HT1080 (cell line): ENCODE measurements at regions not wholly inside any gene's neighbourhood (a gene's known extent, or its start where the extent isn't known, plus 50 kb on each side); places are given as distances from the start of the nearest gene placed in this dataset.

Experiments used
- DNase-seq: peaks from one replicate; pipeline ENCODE4 v3.0.0-alpha.2; 2015; ENCODE audit warnings: low read depth

DNA sequence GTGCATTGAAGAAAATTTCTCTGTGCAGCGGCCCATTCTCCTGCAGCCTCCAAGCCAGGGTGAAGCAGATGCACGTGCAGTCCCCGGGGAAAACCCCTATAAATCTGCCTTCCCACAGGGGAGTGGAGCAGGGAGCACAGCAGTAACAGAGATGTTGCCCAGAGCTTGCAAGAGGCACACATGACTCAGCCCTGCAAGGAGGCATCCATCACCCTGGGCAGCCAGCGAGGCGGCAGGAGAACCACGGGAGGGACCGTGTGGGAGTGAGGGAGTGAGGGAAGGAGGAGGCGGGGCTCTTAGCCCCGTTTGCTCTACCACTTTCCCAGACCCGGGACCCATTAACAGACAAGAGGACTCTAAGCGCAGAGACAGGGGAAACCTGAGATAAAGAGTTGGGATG is 96.2 kb upstream of the ARAP3 start:
- DNase-seq: peak; percentile 65

DNA sequence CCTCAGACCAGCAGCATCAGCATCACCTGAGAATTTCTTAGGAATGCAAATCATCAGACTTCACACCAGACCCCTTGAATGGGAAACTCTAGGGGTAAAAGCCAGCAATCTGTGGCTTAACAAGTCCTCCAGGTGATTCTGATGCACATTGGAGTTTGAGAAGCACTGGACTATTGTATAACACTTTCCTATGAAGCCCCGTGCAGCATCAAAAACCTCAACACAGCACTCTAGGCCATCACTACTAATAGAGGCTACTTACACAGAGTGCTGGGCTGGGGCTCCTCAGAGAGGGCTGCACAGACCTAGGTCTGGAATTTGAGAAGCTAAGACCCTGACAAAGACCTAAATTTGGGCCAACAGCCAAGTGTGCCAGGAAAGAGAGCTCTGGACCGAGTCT is 95.7 kb upstream of the ARAP3 start:
- no peak for DNase-seq

DNA sequence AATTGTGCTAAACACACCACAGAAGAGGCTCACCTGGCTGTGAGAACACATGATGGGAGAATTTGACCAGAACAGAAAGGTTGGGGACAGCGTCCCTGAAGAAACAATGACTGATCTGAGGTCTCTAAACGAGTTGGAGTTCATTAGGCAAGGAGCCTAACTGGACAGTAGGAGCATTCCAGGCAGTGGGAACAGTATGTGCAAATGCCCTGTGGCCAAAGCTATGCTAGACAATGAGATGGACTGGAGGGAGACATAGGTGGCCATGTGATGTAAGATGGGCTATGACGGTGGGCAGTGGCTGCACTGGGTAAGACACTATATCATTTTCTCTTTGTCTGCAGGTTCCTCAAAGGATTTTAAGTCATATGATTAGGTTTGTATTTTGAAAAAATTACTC is 95.1 kb upstream of the ARAP3 start:
- DNase-seq: no peak

DNA sequence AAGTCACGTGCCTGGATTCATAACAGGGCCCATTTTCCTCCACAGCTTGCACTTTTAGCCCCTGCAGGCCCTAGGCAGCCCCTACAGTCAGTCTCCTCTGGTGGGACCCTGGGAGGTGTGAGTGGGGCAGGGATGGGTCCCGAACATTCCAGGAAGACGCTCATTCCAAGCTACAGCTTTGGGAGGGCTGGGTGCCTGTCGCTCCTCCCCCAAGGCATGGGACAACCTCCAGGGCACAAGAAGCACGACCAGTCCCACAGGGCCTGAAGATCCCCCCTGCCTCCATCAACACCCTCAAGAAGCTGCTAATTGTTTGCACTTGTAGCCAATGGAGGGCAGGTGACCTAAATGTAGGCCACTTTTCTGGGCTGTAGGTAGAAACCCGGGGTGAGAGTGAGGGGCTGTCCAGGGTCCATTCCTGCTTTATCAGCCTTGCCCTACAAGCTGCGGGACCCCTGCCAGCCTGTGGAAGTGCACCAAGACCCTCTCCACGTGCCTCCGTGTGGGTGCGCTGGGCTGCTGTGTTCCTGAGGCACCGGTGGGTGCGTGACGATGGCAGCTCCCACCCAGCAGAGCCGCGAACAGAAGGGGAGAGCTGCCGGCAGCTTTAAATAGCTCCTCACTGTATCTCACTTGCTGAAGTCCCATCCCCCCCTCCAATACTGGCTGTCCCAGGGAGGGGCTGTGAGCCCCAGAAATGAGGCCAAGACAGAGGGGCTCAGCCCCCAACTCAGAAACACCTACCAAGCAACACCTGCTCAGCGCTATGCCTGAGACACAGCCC is 91.9 kb upstream of the ARAP3 start:
- no peak for DNase-seq

DNA sequence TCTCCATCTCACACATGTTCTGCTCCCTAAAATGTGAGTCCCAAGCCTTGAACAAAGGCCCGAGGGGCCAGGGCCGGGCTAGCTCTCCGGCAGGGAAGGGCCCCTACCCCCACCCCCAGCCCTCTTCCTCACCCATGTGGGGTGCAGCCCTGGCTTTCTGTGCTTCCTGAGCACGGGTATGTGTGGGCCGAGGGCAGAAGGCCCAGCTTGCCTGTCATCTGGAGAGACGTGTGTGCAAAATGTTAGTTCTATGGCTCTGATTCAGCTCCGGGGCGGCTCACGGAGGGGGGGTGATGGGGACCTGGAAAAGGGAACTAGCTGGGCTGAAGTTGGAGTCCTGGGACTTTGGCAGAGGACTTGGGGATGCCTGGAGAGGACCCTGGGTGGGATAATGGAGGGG is 90.3 kb upstream of the ARAP3 start:
- no peak for DNase-seq

DNA sequence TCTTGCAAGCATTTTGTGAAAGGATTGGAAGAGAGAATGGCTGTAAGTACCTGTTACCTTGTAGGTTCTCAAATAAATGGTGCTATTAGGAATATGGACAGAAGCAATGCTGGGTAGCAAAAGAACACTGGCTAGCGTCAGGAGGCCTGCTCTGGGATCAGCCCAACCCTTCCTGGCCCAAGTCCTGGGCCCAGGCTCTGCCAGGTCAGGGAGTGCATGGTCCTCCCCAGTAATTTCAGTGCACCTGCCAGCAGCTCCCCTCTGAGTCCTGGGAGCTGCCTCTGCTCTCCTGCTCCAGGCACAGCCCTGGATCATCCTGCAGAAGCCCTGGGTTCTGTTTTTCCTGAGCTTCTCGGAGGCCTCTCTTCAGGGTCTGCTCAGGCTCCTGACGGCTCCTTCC is 89.5 kb upstream of the ARAP3 start:
- DNase-seq: no peak

DNA sequence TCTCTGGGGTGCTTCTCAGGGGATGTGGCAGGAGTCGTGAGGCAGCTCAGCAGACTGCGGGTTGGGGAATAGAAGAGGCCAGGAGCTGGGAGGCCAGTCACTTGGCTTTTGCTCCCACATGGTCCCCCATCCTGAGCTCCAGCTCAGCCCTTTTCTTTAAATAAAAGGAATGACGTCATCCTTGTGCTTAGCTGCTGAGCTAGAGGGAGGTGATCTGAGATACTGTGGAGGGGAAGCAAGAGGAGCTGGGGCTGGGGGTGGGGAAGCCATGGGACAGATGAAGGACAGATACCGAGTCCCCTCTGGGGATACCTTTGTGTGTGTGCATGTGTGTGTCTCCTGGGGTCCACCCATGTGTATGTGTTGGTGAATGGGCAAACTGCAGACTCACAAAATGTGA is 89.0 kb upstream of the ARAP3 start:
- DNase-seq: peak; percentile 17

DNA sequence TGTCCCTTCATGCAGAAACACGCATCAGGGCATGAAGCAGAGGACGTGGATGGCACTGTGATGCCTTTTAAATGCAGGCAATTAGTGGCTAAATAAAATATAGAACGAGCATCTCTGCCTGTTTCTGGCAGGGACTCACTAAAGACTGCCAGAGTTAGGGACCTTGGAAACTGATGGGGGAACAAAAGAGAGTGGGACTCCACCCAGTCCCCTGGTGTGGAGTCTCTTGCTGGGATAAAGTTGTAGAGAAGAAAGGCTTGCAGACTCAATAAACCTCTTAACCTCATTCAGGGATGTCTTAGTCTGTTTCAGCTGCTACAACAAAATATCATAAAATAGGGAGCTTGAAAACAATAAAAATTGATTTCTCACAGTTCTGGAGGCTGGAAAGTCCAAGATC is 87.6 kb upstream of the ARAP3 start:
- no peak for DNase-seq

DNA sequence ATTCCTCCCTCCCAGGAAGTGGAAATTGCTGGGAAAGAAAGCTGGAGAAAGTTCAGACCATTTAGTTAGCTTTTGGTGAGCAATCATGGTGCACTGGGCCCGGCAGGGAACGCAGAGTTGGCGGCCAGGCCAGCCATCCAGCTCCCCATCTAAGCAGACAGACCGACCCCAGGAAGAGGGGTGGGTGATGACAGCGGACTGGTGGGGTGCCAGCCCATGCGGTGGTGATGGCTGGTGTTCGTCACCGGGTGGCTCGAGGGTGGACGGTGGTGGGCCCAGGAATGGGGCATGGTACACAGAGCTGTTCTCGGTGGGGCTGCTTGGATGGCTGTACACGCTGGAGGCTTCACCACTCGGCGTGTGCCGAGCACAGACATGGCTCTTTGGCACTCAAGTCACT is 85.6 kb upstream of the ARAP3 start:
- no peak for DNase-seq

DNA sequence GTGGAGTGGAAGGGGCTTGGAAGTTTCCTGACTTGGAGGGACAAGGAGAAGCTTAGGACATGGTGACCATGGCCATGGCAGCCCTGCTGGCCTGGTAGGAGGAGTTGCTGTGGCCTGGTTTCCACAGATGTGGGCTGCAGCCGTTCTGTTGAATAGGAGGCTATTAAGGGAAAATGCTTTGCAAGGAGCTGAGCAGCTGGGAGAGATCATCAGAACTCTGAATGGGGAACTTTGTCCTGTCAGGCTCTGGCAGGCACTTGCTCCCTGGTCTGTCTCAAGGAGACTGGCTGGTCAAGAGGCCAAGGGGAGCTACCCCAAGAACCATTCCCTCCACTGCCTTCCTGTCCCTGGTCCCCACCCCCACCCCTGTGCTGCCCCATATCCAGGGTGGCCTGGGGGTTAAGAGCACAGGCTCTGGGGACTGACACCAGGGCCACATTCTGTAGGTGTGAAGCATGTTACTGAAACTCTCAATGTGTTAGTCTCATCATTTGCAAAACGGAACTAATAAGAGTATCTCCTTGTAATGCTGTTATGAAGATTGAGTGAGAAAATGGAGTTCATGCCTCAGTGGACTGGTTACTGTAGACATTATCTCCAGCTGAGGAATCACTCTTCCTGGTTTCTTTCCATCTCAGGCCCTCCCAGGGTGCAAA is 84.0 kb upstream of the ARAP3 start:
- no peak for DNase-seq

DNA sequence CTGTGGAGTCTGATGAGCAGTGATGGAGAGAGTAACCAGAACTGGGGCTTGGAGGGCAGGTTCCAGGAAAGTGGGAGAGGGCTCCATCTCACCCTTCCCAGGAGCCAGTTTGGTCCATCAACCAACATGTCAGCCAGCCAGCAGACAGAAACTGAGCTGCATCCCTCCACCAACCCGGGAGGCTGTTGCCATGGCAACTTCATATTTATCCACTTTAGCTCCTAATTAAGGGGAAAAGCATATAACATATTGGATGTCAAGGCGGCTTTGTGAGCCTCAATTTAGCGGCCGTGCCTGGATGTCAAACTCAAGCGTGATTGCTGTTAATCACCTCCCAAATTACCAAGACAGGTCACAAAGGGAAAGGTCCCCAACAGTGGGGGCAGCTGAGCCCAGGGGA is 81.5 kb upstream of the ARAP3 start:
- DNase-seq: no peak

DNA sequence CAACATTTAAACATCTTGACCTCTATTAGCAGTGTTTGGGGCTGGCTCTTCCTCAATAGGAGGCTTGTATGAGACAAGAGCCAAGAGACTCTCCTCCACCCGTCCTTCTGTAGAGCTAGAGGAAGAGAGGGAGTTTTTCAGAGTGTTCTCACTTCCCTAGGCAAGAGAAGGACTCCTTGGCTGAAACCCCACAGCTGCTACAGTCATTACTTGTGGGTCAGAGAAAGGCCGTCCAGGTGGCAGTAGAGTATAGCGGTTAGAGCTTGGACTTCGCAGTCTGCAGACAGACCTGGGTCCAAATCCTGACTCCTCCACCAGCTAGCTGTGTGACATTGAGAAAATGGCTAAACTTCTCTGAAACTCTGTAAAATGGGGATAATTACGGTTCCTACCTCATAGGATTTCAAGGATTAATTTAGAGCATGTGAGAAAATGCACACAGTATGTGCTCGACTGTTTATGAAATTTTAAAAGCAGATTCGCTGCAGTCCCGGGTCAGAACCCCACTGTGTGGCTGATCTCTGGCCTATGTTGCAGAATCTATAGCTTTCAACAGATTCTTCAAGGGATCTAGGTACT is 80.8 kb upstream of the ARAP3 start:
- no peak for DNase-seq

DNA sequence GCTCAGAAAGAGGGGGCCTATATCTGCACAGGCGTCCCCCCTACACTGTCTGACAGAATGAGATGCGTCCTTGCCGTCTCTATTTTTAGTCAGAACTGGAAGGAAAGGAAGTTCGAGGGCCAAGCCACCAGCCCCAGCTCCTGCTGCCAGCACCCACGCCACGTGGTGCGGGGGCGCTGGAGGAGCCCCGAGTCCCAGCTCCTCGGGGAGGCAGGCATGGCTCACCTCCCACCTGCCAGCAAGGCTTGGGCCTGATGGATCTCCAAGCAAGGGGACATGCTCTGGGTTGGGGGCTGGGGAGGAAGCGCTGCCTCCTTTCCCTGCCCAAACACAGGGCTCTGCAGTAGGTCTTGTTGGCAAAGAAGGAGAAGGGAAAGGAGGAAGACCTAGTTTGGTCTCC is 80.3 kb upstream of the ARAP3 start:
- no peak for DNase-seq

DNA sequence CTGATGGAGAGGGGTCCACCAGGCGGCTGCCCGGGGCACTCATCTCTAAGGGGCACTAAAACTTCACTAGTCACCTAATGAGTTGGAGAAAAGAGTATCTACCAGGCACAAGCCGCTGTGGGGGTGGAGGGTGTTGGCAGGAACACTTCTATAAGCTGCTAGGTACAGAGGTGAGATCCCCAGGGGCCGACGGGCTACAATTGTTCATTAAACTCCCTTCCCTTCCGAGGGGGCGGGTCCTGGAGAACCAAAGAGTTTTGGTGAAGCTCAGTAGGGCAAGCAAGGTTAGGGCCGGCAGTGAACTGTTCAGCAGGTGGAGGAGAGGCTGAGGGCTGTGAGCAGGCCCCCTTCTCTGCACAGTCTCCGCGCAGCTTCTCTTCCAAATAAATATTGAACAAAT is 78.7 kb upstream of the ARAP3 start:
- DNase-seq: no peak

DNA sequence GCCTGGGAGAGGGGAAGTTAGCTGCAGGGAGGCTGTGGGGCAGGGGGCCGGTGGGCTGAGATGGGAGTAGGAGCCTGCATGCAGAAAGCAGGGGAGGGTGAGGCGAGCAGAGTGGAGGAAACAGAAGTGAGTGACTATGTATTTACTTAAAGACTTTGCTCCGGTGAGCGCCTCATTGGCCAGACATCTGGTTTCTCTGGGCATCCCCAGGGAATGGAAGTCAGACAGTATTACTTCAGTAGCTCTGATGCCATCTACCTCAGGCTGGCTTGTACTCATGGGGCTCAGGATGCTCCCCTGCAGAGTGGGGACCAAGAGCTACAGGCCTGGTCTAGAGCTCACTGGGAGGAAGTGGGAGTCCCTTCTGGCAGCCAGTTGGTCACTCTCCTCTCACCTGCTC is 78.2 kb upstream of the ARAP3 start:
- no peak for DNase-seq

DNA sequence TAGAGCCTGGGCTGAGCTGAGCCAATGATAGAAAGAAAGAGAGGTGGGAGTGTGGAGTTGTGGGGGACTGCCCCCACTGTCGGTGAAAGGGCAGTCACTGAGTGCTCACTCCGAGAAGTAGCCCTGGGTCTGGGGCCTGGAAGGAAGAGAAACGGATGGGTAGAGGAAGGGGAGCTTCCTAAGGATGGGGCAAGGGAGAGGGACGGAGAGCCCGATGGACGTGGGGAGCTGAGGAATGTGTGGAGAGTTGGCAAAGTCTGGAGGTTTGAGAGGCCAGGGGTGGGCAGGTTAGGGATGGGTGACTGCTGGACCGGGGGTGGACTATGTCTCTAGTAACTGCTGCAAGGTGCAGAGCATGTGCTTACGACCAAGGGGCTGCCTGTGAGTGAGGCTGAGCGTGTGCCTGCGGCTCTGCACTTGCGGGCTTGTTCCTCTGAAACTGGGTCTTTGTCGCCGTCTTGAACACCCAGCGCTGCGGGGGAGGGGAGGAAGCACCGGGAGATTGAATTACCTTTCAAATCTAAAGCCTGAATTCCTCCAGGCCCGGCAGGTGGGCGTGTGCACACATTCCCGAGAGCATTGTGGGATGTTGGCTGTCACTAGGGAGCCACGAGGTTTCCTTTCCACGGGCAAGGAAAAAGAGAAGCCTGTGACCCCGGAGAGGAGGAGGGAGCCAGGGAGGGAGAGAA is 76.4 kb upstream of the ARAP3 start:
- DNase-seq: no peak

DNA sequence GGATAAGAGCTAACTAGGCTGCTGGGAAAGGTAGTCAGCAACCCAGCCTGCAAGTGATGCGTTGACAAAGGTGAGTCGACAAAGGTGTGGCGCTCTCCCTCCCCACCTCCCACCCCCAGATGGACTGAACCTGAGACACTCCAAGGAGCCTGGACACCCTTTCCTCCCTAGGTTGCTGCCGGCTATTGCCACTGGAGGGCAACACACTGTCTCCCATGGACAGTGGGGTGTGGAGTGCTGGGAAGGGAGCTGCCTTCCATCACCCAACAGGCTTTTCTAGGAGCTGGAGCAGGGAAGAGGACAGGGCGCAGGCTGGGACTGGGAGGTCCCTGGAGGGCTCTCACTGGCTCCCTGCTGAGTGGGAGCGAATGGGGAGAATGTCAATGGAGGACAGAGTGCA is 75.4 kb upstream of the ARAP3 start:
- DNase-seq: peak; percentile 26

DNA sequence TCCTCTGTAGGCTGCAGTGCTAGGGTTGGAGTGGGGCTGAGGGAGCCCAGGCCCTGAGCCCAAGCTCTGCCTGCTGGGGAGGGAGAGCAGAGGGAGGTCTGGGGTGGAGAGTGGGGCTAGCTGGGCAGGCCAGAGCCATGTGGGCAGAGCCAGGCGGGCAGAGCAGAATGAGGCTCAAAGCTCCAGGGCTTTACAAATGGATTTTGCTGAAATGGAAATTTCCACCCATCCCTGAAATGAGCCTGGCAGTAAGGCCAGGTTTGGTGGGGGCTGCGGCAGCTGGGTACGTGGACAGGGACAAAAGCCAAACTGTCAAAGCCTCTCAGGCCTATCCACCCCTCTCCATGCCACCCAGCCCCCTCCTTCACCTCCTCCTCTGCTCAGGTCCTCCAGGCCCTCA is 74.2 kb upstream of the ARAP3 start:
- no peak for DNase-seq

DNA sequence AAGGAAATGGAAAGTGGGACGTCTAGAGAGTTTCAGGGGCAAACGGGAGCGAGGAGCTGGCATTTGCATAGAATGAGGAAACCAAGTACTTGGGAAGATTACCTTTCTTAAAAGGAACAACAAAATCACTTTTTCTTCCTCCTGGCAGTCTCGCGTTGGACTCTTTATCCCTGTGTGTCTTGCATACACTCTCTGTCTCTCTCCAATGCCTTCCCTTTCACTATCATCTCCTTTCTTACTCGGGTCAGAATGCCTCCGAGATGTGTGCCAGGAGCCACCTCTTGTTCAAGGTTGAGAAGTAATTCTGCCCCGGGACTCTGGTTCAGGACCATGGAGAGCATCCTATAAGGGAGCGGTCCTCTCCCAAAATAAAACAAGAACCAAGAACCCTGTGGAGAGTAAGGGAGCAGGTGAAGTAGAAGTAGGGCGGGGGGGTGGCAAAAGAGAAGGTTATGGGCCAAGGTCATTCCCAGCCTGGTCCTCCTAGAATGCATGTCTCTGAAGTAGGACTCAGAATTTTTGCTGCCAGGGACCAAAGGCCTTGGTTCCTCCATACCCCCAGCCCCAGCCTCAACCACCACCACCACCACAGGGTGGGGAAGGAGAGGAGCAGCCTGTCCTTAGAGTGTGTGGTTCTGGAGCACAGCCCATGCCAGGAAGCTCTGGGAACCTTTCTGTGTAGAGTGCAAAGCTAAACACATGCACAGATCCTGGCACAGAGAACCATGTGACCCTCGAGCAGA is 72.1 kb upstream of the ARAP3 start:
- DNase-seq: peak; percentile 32

DNA sequence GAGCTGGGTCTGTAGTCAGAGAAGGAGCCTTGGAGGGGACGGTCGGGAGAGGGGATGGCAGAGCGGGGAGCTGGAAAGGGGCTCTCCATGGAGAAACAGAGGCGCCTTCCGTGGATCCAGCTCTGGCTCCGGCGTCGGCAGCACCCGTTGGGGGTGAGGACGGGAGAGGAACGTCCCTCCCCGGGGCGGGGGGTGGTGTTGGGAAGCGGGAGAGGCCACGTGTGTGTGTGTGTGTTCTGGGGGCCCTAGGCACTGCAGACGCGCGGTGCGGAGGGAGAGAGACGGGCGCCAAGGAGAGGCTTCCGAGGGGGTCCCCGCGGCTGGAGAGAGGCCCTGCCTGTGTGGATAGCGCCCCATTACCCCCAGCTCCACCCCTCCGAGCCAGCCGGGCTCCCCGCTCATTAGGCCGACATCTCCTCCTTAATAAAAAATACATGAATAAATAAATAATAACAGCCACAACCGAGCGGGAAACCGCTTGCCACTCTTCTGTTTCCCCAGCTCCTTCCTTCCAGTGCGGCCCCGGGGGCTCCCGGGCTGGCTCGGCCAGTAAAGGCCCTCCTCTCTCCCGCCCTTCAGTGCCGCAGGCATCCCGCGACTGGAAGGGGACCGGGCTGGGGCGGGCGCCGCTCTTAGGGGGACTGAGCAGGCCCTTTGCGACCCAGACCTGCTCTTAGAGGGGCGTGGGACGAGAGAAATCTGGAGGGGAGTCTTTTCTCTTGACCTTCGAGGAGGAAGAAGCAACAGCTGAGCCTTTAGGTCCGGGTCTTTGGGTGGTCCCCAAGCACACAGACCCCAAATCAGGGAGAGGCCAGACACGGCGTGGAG is 71.3 kb upstream of the ARAP3 start:
- no peak for DNase-seq
